HCT116 (cell line): ENCODE measurements at regions not wholly inside any gene's neighbourhood (a gene's known extent, or its start where the extent isn't known, plus 50 kb on each side); places are given as distances from the start of the nearest gene placed in this dataset.

Experiments used
- CEBPB ChIP-seq: IDR thresholded peaks from 2 replicates; pipeline ENCODE4 v1.6.1; 2012; ENCODE audit warnings: low read depth
- CTCF ChIP-seq, 3 experiments: fragments of 200-600 bp in 1 of 3; sonication (generic) in 1 of 3; IDR thresholded peaks in 2 of 3; conservative IDR thresholded peaks in 1 of 3; 2 replicates each; pipeline ENCODE4 v1.5.1; 2012 to 2017; ENCODE audit warnings: low read depth in 2 of 3, low read length in 2 of 3, antibody characterized with exemption in 1 of 3, borderline replicate concordance in 1 of 3, control low read depth in 1 of 3, mild to moderate bottlenecking in 1 of 3, mixed read lengths in 1 of 3, mixed run types in 1 of 3, moderate library complexity in 1 of 3; ENCODE audit not compliant: insufficient read depth in 1 of 3
- EGR1 ChIP-seq: IDR thresholded peaks from 2 replicates; pipeline ENCODE4 v1.6.1; 2012; ENCODE audit warnings: low read depth
- ELF1 ChIP-seq: IDR thresholded peaks from 2 replicates; pipeline ENCODE4 v1.6.1; 2012; ENCODE audit warnings: low read depth, borderline replicate concordance
- JUND ChIP-seq: IDR thresholded peaks from 2 replicates; pipeline ENCODE4 v1.6.1; 2012
- POLR2A ChIP-seq: IDR thresholded peaks from 2 replicates; pipeline ENCODE4 v1.7.0; 2011; ENCODE audit warnings: borderline replicate concordance; ENCODE audit not compliant: insufficient read depth, insufficient read length; ENCODE audit errors: extremely low read depth
- REST ChIP-seq: IDR thresholded peaks from 2 replicates; pipeline ENCODE4 v1.6.1; 2012; ENCODE audit warnings: low read depth
- YY1 ChIP-seq: IDR thresholded peaks from 2 replicates; pipeline ENCODE4 v1.6.1; 2011; ENCODE audit warnings: low read length, low read depth, moderate library complexity, mild to moderate bottlenecking; ENCODE audit not compliant: insufficient replicate concordance; ENCODE audit errors: extremely low read depth

GRCh38 chr13:74414458-74414857 is 280.3 kb upstream of the KLF12 start:
- TF ChIP-seq CTCF (IDR thresholded peaks at IDR 0.05 in 2 of 3, conservative IDR thresholded peaks at IDR 0.05 in 1 of 3; ENCODE audit: borderline replicate concordance in 1 of 3, insufficient read depth in 1 of 3, low read depth in 2 of 3, low read length in 2 of 3) (no peak), REST (no peak), CEBPB (no peak), ELF1 (no peak), YY1 (no peak), EGR1 (no peak), POLR2A (no peak), JUND (no peak)
